D721Med (cell line): ENCODE measurements at regions not wholly inside any gene's neighbourhood (a gene's known extent, or its start where the extent isn't known, plus 50 kb on each side); places are given as distances from the start of the nearest gene placed in this dataset.

Source experiments
- DNase-seq: peaks from one replicate; pipeline ENCODE4 v3.0.0; 2011; ENCODE audit warnings: low spot score; ENCODE audit not compliant: insufficient read length
- FAIRE-seq: peaks from 2 replicates; lab custom pipeline; 2011; peaks lifted over from hg19 to GRCh38; lab: Jason Lieb, UNC
- TF ChIP-seq, protein P1 (sequence below): IDR thresholded peaks from 2 replicates; pipeline ENCODE4 v1.5.1; 2012; ENCODE audit warnings: mild to moderate bottlenecking, control low read depth; ENCODE audit not compliant: insufficient read depth; ENCODE audit errors: missing control alignments

GRCh38 chr11:115104851-115105453 is 399.3 kb downstream of the CADM1 start:
- FAIRE-seq (no peak), DNase-seq (no peak)
- TF ChIP-seq, protein P1, sequence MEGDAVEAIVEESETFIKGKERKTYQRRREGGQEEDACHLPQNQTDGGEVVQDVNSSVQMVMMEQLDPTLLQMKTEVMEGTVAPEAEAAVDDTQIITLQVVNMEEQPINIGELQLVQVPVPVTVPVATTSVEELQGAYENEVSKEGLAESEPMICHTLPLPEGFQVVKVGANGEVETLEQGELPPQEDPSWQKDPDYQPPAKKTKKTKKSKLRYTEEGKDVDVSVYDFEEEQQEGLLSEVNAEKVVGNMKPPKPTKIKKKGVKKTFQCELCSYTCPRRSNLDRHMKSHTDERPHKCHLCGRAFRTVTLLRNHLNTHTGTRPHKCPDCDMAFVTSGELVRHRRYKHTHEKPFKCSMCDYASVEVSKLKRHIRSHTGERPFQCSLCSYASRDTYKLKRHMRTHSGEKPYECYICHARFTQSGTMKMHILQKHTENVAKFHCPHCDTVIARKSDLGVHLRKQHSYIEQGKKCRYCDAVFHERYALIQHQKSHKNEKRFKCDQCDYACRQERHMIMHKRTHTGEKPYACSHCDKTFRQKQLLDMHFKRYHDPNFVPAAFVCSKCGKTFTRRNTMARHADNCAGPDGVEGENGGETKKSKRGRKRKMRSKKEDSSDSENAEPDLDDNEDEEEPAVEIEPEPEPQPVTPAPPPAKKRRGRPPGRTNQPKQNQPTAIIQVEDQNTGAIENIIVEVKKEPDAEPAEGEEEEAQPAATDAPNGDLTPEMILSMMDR = no peak

- FAIRE-seq = no peak
- TF ChIP-seq, protein P1 = no peak
Measured at GRCh38 chr11:115111066-115111465, 393.1 kb downstream of the CADM1 start.

DNA sequence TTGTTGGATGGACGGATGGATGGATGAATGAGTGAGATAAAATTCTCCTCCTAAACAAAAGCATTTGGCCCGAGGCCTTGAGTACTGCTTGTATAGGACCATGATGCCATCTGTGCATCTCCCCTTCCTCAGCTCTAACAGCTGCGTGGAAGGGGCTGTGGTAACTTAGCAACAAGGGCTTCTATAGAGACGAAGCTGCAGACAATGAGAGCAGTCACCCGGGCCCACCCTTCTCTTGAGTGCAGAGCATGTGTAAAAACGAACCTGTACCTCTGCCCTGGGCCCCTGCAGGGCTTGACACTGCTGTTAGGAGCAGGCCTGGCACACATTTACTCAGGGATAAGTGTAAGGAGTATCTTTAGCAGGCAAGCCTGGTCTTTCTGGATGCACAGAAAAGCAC is 391.5 kb downstream of the CADM1 start:
- DNase-seq (no peak), FAIRE-seq (no peak)

More at GRCh38 chr11:115111066-115111465, 393.1 kb downstream of the CADM1 start:
- DNase-seq = no peak

GRCh38 chr11:115117956-115118493 is 386.2 kb downstream of the CADM1 start:
- no peak for DNase-seq
- no peak for FAIRE-seq
- TF ChIP-seq, protein P1 = no peak

More for the DNA sequence above, 391.5 kb downstream of the CADM1 start:
- TF ChIP-seq, protein P1 = no peak

GRCh38 chr11:115119146-115119545 is 385.1 kb downstream of the CADM1 start:
- FAIRE-seq = no peak
- TF ChIP-seq, protein P1 = no peak
- DNase-seq = no peak
